ENCODE measurements at regions not wholly inside any gene's neighbourhood (a gene's known extent, or its start where the extent isn't known, plus 50 kb on each side); places are given as distances from the start of the nearest gene placed in this dataset.

GRCh38 chr12:5258498-5258897, 173.4 kb upstream of the NTF3 start:
- H3K36me3 ChIP-seq (ENCODE audit: control insufficient read depth, insufficient read depth, low read length): peaks cover 4% of the 10 kb centered on the region; the same call in 1 of the 2 replicates
- POLR2A ChIA-PET: no interaction called here
- H3K4me3 ChIP-seq (ENCODE audit: low read depth, low read length): no peak overlapping the region
- peaks cover 26% of the 10 kb centered on the region for H3K9me3 Mint-ChIP-seq (ENCODE audit: unreplicated experiment)
- no peaks in the 10 kb centered on the region for H3K36me3 Mint-ChIP-seq (ENCODE audit: insufficient read depth, unreplicated experiment)
- no peaks in the 10 kb centered on the region for H3K27me3 ChIP-seq (replicated peaks; ENCODE audit: control insufficient read depth, insufficient read depth, low read length)
- TF ChIP-seq, protein P1, sequence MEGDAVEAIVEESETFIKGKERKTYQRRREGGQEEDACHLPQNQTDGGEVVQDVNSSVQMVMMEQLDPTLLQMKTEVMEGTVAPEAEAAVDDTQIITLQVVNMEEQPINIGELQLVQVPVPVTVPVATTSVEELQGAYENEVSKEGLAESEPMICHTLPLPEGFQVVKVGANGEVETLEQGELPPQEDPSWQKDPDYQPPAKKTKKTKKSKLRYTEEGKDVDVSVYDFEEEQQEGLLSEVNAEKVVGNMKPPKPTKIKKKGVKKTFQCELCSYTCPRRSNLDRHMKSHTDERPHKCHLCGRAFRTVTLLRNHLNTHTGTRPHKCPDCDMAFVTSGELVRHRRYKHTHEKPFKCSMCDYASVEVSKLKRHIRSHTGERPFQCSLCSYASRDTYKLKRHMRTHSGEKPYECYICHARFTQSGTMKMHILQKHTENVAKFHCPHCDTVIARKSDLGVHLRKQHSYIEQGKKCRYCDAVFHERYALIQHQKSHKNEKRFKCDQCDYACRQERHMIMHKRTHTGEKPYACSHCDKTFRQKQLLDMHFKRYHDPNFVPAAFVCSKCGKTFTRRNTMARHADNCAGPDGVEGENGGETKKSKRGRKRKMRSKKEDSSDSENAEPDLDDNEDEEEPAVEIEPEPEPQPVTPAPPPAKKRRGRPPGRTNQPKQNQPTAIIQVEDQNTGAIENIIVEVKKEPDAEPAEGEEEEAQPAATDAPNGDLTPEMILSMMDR (IDR thresholded peaks at IDR 0.05; ENCODE audit: insufficient read depth in 1 of 2, low read depth in 1 of 2, low read length in 1 of 2, severe bottlenecking in 1 of 2, unreplicated experiment in 1 of 2): no peak
- H3K9me3 ChIP-seq: peaks cover 30% of the 10 kb centered on the region
- no peaks in the 10 kb centered on the region for H3K27me3 Mint-ChIP-seq (ENCODE audit: insufficient read depth, unreplicated experiment)
- H3K4me1 ChIP-seq: peaks cover 19% of the 10 kb centered on the region
- no peak overlapping the region for H3K27ac Mint-ChIP-seq (ENCODE audit: unreplicated experiment)
- no peak overlapping the region for H3K4me3 Mint-ChIP-seq (ENCODE audit: unreplicated experiment)
- no TSS peak for BruUV-seq (replicated peaks)
- H3K4me1 Mint-ChIP-seq (ENCODE audit: low read depth, unreplicated experiment): no peaks in the 10 kb centered on the region
- no peak for DNase-seq
- intact Hi-C loops (cut with micrococcal nuclease; ENCODE audit: unreplicated experiment): no loop called here
- CTCF ChIA-PET: no interaction called here

- H3K27me3 ChIP-seq (replicated peaks; ENCODE audit: control insufficient read depth, insufficient read depth, low read length): no peaks in the 10 kb centered on the region
- H3K4me1 Mint-ChIP-seq (ENCODE audit: low read depth, unreplicated experiment): no peaks in the 10 kb centered on the region
- no peak for DNase-seq
- H3K9me3 ChIP-seq: peaks cover 30% of the 10 kb centered on the region
- H3K36me3 ChIP-seq (ENCODE audit: control insufficient read depth, insufficient read depth, low read length): peaks cover 4% of the 10 kb centered on the region; the same call in 1 of the 2 replicates
- TF ChIP-seq, protein P1 (IDR thresholded peaks at IDR 0.05; ENCODE audit: insufficient read depth in 1 of 2, low read depth in 1 of 2, low read length in 1 of 2, severe bottlenecking in 1 of 2, unreplicated experiment in 1 of 2): no peak
- peaks cover 19% of the 10 kb centered on the region for H3K4me1 ChIP-seq
- H3K4me3 Mint-ChIP-seq (ENCODE audit: unreplicated experiment): no peak overlapping the region
- no peak overlapping the region for H3K4me3 ChIP-seq (ENCODE audit: low read depth, low read length)
- ChIA-PET CTCF (no interaction called here), POLR2A (no interaction called here)
- intact Hi-C loops (cut with micrococcal nuclease; ENCODE audit: unreplicated experiment): no loop called here
- H3K9me3 Mint-ChIP-seq (ENCODE audit: unreplicated experiment): peaks cover 26% of the 10 kb centered on the region
- no peaks in the 10 kb centered on the region for H3K27me3 Mint-ChIP-seq (ENCODE audit: insufficient read depth, unreplicated experiment)
- BruUV-seq (replicated peaks): no TSS peak
- no peak overlapping the region for H3K27ac Mint-ChIP-seq (ENCODE audit: unreplicated experiment)
- H3K36me3 Mint-ChIP-seq (ENCODE audit: insufficient read depth, unreplicated experiment): no peaks in the 10 kb centered on the region
Observed at GRCh38 chr12:5258926-5259325, 173.0 kb upstream of the NTF3 start.

- BruUV-seq (replicated peaks): no TSS peak
- Mint-ChIP-seq H3K9me3 (ENCODE audit: unreplicated experiment) (peaks cover 28% of the 10 kb centered on the region), H3K36me3 (ENCODE audit: insufficient read depth, unreplicated experiment) (no peaks in the 10 kb centered on the region), H3K4me1 (ENCODE audit: low read depth, unreplicated experiment) (no peaks in the 10 kb centered on the region), H3K27me3 (ENCODE audit: insufficient read depth, unreplicated experiment) (no peaks in the 10 kb centered on the region), H3K4me3 (ENCODE audit: unreplicated experiment) (no peak overlapping the region), H3K27ac (ENCODE audit: unreplicated experiment) (no peak overlapping the region)
- CTCF ChIA-PET: no interaction called here
- POLR2A ChIA-PET: no interaction called here
- H3K4me3 ChIP-seq (ENCODE audit: low read depth, low read length): no peak overlapping the region
- H3K4me1 ChIP-seq: peaks cover 21% of the 10 kb centered on the region
- DNase-seq: no peak
- intact Hi-C loops (cut with micrococcal nuclease; ENCODE audit: unreplicated experiment): no loop called here
- peaks cover 4% of the 10 kb centered on the region; the same call in 1 of the 2 replicates for H3K36me3 ChIP-seq (ENCODE audit: control insufficient read depth, insufficient read depth, low read length)
- no peaks in the 10 kb centered on the region for H3K27me3 ChIP-seq (replicated peaks; ENCODE audit: control insufficient read depth, insufficient read depth, low read length)
- H3K9me3 ChIP-seq: peaks cover 30% of the 10 kb centered on the region
- TF ChIP-seq, protein P1 (IDR thresholded peaks at IDR 0.05; ENCODE audit: insufficient read depth in 1 of 2, low read depth in 1 of 2, low read length in 1 of 2, severe bottlenecking in 1 of 2, unreplicated experiment in 1 of 2): no peak
Observed at GRCh38 chr12:5259523-5259922, 172.4 kb upstream of the NTF3 start.
